C4-2B (cell line): ENCODE measurements at regions not wholly inside any gene's neighbourhood (a gene's known extent, or its start where the extent isn't known, plus 50 kb on each side); places are given as distances from the start of the nearest gene placed in this dataset.
"Not testable (repeated sequence)": the region's sequence is repeated elsewhere in the genome, so short reads cannot be mapped to it uniquely, and the experiment has no call there.

Experiments used
- H3K27ac ChIP-seq: fragments of 450-650 bp; 2 replicates; pipeline ENCODE4 v1.5.1; 2017
- ZFX ChIP-seq: fragments of 450-650 bp; IDR thresholded peaks from 2 replicates; pipeline ENCODE4 v1.6.1; 2017
- TF ChIP-seq, protein P1 (sequence below): fragments of 450-650 bp; conservative IDR thresholded peaks from 2 replicates; pipeline ENCODE4 v1.5.1; 2017; ENCODE audit warnings: mild to moderate bottlenecking

- TF ChIP-seq, protein P1, sequence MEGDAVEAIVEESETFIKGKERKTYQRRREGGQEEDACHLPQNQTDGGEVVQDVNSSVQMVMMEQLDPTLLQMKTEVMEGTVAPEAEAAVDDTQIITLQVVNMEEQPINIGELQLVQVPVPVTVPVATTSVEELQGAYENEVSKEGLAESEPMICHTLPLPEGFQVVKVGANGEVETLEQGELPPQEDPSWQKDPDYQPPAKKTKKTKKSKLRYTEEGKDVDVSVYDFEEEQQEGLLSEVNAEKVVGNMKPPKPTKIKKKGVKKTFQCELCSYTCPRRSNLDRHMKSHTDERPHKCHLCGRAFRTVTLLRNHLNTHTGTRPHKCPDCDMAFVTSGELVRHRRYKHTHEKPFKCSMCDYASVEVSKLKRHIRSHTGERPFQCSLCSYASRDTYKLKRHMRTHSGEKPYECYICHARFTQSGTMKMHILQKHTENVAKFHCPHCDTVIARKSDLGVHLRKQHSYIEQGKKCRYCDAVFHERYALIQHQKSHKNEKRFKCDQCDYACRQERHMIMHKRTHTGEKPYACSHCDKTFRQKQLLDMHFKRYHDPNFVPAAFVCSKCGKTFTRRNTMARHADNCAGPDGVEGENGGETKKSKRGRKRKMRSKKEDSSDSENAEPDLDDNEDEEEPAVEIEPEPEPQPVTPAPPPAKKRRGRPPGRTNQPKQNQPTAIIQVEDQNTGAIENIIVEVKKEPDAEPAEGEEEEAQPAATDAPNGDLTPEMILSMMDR = no peak
- no peak for TF ChIP-seq ZFX
- no peak overlapping the region for H3K27ac ChIP-seq
Measured at GRCh38 chr6:115203381-115203780, 857.3 kb downstream of the FRK start.

DNA sequence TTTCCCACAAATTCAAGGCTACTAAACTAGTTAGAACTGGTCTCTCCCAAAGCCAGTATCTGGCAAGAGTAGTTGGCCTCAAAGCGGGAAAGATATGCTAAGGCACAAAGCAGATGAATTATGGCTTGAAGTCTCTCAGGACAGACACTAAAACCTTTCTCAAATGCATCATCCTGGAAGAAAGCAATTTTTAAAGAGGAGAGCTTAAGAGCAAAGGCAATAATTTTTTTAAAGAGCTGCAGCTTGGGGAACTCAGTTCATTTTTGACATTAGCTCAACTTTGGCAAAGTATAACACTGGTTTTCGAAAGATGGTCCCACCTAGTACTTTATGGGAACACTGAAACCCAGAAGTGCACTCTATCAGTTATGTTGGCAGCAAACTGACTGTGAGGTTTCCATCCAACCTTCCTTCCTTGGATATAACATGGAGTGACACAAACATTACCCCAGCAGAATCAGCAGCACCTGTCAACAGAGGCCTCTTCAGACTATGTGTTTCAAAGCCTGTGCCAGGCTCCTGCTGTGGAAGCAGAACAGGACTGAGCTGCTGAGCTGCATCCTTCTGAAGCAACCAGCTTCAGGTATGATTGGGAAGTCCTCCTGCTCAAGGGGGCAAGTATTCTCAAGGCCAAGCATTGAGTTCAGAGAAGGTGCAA is 852.3 kb upstream of the HS3ST5 start:
- TF ChIP-seq ZFX = no peak
- TF ChIP-seq, protein P1 = no peak
- H3K27ac ChIP-seq = no peak overlapping the region

DNA sequence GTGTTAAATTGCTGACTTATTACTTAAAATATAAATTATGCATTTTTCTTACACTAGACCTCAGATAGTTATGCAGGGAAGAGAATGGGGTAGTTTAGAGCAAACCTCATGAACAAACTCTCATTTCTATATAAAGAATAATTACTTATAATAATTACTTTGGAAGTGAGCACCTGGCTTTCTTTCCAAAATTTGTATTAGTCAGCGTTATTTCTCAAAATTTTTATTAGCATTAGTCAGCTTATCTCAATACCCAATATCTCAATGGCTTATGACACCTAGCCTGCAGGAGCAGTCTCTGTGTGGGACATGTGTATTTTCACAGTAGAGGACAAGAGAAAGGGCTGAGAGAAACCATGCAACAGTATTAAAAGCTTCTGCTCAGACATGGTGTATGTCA is 849.2 kb upstream of the HS3ST5 start:
- TF ChIP-seq ZFX = no peak
- TF ChIP-seq, protein P1 = no peak
- H3K27ac ChIP-seq = no peak overlapping the region

GRCh38 chr6:115190534-115190933 is 847.7 kb upstream of the HS3ST5 start:
- TF ChIP-seq, protein P1 = no peak
- TF ChIP-seq ZFX = no peak

GRCh38 chr6:115175456-115175855 is 832.6 kb upstream of the HS3ST5 start:
- H3K27ac ChIP-seq = not testable (repeated sequence)

More at GRCh38 chr6:115190534-115190933, 847.7 kb upstream of the HS3ST5 start:
- H3K27ac ChIP-seq = no peak overlapping the region

DNA sequence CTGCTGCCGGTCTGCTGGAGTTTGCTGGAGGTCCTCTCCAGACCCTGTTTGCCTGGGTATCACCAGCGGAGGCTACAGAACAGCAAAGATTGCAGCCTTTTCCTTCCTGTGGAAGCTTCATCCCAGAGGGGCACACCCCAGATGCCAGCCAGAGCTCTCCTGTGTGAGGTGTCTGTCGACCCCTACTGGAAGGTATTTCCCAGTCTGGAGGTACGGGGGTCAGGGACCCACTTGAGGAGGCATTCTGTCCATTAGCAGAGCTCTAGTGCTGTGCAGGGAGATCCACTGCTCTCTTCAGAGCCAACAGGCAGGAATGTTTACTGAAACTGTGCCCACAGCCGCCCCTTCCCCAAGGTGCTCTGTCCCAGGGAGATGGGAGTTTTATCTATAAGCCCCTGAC is 823.1 kb upstream of the HS3ST5 start:
- not testable (repeated sequence) for H3K27ac ChIP-seq
- TF ChIP-seq, protein P1 = peak; percentile 13

GRCh38 chr6:115159733-115160132 is 816.9 kb upstream of the HS3ST5 start:
- H3K27ac ChIP-seq = no peak overlapping the region
- TF ChIP-seq ZFX = no peak
- TF ChIP-seq, protein P1 = no peak

- no peak overlapping the region for H3K27ac ChIP-seq
- TF ChIP-seq, protein P1 = no peak
- no peak for TF ChIP-seq ZFX
Measured at GRCh38 chr6:115137910-115138309, 795.1 kb upstream of the HS3ST5 start.
